ENCODE measurements at regions not wholly inside any gene's neighbourhood (a gene's known extent, or its start where the extent isn't known, plus 50 kb on each side); places are given as distances from the start of the nearest gene placed in this dataset.
"Not testable (repeated sequence)": the region's sequence is repeated elsewhere in the genome, so short reads cannot be mapped to it uniquely, and the experiment has no call there.

DNA sequence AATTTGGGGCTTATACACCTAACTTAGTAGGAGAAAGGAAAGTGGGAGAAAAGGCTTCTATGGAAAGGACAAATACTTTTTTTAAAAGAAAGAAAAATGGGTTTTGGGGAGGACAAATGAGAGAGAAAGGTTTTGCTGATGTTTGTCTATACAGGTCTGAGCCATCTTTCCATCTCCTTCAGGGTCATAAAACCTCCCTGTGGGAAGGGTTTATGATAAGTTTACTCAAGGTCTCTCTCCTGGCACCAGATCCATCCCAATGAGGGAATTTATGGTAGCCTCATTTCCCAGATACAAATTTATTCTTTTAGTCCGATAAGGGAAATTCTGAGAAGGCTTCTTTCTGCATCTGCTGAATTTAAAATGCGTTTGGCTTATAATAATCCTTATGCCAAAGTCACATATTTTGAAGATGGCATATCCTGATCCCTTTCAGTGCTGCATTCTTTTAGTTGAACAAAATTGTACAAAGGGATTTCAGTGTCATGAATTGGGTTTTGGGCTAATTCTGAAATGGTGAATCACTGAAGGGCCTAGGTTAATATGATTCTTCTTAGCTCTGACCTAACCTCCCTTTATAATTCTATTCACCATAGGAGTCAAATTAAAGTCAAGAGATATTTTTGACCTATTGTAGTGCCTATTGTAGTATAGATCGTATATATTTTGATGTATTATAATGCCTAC is 173.5 kb upstream of the DYRK2 start:
- DNase-seq (ENCODE audit: low read depth, low spot score) = no peak
- in situ Hi-C loops (cut with HindIII; ENCODE audit: low pct_unique_long_range_greater_than_20kb, low sequenced_read_pairs) = no loop called here

DNA sequence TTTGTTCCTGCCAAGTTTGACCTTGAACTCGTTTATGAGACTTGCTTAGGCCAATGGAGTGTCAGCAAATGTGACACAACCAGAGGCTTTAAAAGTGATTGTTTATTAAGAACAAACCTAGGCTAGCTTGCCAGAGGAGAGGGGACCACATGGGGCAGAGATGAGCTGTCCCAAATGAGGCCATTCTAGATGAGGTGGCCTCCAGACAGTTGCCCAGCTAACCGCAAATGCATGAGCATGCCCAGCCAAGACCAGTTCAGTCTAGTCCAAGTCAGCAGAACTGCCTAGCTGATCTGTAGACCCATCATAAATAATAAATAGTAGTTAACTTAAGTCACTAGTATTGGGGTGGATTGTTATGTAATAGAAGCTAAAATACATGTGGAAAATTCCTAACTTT is 172.8 kb upstream of the DYRK2 start:
- in situ Hi-C loops (cut with HindIII; ENCODE audit: low pct_unique_long_range_greater_than_20kb, low sequenced_read_pairs) = no loop called here
- no peak for DNase-seq (ENCODE audit: low read depth, low spot score)

DNA sequence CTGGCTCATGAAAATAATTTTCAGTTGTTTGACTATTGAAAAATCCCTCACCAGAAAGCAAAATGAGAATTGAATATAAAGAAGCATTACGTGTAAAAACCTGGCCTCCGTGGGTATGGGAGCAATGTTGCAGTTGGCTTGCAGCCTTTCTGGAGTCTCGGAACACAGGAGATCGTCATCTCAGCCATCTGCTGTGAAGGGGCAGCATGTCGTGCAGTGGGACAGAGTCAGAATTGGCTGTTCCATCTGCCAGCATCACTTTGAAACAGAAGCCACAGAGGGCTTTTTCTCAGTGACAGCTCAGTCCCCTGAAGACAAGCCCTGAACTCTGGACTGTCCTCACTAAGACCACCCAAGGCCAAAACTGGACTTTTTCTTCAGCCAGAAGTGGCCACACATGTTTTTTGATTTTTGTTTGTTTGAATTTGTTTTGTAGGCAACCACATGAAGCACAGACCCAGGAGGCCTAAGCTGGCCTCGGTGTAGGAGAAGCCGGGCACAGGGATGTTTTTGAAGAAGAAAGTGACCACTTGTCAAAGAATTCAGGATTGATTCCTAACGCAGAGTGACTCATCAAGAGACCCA is 170.8 kb upstream of the DYRK2 start:
- in situ Hi-C loops (cut with HindIII; ENCODE audit: low pct_unique_long_range_greater_than_20kb, low sequenced_read_pairs) = no loop called here
- no peak for DNase-seq (ENCODE audit: low read depth, low spot score)

DNA sequence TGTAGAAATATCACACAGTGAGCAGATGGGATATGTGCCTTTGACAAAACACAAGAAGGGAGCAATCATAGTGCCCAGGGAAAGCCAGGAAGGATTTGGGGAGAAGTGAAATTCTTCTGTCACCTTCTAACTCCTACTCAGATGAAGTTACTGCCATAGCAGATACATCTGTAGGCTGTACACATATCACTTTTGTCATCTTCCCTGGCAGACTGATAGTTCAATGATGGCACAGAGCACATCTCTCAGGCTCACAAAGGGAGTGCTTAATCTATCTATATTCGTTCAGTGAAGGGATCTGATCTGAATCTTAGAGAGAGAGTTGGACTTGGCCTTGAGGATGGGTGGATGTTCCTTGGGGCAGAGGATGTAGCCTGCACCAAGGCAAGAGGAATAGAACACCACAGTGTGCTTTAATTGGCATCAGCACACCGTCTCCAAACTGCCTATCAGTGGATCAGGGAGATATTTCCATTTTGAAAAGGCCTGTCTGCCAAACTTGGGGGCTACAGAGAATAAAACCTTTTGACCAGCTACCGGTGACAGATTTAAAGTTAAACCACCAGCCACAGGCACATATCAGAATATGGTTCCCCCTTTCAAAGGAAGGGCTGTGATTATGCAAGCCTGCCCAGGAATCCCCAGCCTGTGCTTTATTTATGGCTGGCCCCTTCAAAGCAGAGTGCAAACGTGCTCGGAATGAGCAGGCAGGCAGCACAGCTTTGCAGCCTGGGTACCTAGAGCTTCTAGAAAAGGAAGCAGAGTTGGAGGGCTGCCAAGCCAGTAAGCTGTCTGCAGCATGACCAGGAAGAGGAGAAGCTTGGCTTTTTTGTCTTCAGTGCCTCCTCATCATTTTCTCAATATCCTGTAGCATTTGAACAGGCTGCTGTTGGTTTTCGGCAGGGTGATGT is 165.5 kb upstream of the DYRK2 start:
- DNase-seq (ENCODE audit: low read depth, low spot score) = peak; percentile 27

DNA sequence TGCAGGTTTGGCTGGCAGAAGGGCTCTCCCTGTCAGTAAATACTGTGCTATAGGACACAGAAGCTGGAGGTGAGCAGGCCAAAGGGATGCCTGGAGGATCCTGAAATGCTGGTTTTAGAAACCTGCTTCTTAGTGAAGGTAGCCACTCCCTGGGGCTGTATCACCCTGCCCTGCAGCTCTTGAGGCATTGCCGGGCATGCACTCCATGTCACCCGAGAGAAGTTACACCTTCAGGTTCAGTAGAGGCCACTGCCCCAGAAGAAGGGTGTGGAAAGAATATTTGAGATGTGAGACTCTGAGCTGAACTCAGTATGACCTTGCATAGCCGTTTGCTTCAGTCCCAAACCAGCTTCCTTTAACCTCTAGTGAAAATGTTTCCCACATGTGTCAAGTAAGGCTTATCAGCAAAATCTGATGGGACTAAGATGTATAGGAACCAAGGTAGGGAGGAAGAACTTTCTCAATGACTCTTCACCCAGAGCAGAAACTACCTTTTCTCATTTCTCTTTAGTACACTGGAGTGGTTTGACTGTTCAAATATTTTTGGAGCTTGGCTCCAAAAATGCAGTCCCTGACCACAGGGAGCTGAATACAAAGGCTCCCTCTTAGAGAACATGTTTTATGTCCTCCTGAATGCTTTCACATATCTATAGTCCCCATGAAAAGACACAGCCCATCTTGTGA is 164.5 kb upstream of the DYRK2 start:
- no peak for DNase-seq (ENCODE audit: low read depth, low spot score)
- in situ Hi-C loops (cut with HindIII; ENCODE audit: low pct_unique_long_range_greater_than_20kb, low sequenced_read_pairs) = no loop called here

More for the DNA sequence above, 165.5 kb upstream of the DYRK2 start:
- in situ Hi-C loops (cut with HindIII; ENCODE audit: low pct_unique_long_range_greater_than_20kb, low sequenced_read_pairs) = no loop called here

DNA sequence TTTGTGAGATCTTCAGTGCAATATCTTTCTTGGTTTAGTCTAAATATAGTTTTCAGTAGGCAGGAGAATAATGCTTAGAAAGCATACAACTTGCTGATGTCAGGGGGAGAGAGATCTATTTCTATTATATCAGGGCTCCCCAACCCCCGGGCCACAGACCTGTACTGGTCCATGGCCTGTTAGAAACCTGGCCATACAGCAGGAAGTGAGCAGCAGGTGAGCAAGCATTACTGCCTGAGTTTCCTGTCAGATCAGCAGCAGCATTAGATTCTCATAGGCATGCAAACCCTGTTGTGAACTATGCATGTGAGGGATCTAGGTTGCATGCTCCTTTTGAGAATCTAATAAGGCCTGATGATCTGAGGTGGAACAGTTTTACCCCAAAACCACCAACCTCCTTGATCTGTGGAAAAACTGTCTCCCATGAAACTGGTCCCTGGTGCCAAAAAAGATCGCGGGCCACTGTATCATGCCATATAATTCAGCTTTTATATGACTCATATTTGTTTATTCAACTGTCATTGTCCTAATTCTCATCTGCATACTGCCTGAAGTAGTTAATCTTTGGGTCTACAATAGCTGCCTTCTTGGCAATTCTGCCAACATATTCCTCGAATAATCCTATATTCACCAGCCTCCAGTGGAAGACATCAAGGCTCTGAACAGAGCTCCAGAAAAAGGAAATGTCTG is 163.6 kb upstream of the DYRK2 start:
- no peak for DNase-seq (ENCODE audit: low read depth, low spot score)
- in situ Hi-C loops (cut with HindIII; ENCODE audit: low pct_unique_long_range_greater_than_20kb, low sequenced_read_pairs) = no loop called here

DNA sequence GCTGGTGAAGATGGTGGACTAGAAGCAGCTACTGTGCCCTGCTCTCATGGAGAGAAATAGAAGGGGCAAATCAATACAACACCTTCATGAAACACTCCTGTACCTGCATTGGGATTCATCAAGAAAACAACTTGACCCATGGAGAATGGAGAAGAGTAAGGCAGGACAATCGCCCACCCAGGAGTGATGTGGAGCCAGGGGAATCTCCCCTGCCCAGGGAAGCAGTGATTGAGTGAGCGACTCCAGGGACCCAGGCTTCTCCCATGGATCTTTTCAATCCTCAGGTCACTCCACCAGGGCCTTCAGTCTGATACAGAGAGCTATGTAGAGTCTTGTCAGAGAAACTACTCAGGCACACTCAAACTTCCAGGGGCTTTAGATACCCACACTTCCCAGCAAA is 161.9 kb upstream of the DYRK2 start:
- no peak for DNase-seq (ENCODE audit: low read depth, low spot score)
- in situ Hi-C loops (cut with HindIII; ENCODE audit: low pct_unique_long_range_greater_than_20kb, low sequenced_read_pairs) = no loop called here

DNA sequence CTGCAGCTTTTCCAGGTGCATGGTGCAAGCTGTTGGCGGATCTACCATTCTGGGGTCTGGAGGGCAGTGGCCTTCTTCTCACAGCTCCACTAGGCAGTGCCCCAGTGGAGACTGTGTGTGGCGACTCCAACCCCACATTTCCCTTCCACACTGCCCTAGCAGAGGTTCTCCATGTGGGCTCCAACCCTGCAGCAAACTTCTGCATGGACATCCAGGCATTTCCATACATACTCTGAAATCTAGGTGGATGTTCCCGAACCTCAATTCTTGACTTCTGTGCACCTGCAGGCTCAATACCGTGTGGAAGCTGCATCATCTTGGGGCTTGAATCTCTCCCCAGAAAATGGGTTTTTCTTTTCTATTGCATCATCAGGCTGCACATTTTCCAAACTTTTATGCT is 160.2 kb upstream of the DYRK2 start:
- DNase-seq (ENCODE audit: low read depth, low spot score); in situ Hi-C loops (cut with HindIII; ENCODE audit: low pct_unique_long_range_greater_than_20kb, low sequenced_read_pairs): not testable (repeated sequence)

DNA sequence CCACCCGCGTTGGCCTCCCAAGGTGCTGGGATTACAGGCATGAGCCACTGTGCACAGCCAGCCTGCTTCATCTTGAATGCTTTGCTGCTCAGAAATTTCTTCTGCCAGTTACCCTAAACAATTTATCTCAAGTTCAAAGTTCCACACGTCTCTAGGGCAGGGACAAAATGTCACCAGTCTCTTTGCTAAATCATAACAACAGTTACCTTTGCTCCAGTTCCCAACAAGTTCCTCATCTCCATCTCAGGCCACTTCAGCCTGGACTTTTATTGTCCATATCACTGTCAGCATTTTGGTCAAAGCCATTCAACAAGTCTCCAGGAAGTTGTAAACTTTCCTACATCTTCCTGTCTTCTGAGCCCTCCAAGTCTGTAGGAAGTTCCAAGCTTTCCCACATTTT is 159.5 kb upstream of the DYRK2 start:
- in situ Hi-C loops (cut with HindIII; ENCODE audit: low pct_unique_long_range_greater_than_20kb, low sequenced_read_pairs) = no loop called here
- no peak for DNase-seq (ENCODE audit: low read depth, low spot score)

DNA sequence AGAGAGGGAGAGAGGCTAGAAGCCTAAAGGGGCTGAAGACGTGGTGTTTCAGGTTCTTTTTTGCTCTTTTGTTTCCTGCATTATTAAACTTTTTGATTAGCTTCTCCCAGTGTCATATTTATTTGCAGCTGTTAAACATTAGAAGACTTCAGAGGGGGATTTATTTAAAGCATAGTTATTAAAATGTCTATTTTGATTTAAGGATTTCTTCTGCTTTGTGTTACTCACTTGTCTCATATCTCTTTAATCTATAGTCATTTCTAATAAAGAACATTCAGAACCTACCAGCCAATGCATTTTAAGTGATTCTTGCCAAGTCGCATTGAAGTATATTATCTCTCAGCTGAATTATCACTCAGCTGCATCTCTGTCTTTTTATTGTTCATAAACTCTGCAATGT is 152.0 kb upstream of the DYRK2 start:
- DNase-seq (ENCODE audit: low read depth, low spot score) = no peak
- in situ Hi-C loops (cut with HindIII; ENCODE audit: low pct_unique_long_range_greater_than_20kb, low sequenced_read_pairs) = no loop called here

DNA sequence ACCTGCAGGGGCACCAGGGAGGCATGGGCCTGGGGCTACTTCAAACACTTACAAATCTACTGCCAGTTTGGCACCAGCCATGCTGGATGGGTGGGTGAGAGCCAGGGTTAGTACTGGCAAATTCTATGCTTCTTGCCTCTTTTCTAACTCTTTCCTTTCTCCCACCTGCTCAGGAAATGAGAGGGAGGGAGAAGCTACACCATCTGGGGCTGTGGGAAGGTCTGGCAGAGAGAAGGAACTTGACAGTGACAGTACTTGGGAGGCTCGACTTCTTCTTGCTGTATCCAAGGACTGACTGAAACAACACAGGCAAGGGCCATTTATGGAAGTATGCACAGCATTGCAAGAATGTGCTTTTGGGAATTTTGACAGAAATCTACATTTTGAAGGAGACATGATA is 149.6 kb upstream of the DYRK2 start:
- in situ Hi-C loops (cut with HindIII; ENCODE audit: low pct_unique_long_range_greater_than_20kb, low sequenced_read_pairs) = no loop called here
- DNase-seq (ENCODE audit: low read depth, low spot score) = no peak

DNA sequence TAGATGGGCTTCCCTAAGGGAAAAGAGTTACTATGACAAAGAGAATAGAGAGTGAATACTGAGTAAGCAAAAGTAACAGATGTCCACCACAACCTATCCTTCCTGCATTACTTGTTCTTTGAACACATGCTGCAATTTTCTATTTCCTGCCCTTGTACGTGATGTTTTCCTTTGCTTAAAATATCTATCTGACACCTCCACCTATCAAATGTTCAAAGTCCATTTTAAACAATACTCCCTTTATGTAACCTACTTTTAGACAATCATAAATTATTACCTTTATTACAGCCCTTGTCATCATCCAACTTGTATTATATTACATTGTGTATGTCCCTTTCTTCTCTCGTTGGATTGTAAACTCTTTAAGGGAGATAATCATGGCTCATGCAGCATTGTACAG is 147.2 kb upstream of the DYRK2 start:
- DNase-seq (ENCODE audit: low read depth, low spot score) = no peak
- in situ Hi-C loops (cut with HindIII; ENCODE audit: low pct_unique_long_range_greater_than_20kb, low sequenced_read_pairs) = no loop called here

DNA sequence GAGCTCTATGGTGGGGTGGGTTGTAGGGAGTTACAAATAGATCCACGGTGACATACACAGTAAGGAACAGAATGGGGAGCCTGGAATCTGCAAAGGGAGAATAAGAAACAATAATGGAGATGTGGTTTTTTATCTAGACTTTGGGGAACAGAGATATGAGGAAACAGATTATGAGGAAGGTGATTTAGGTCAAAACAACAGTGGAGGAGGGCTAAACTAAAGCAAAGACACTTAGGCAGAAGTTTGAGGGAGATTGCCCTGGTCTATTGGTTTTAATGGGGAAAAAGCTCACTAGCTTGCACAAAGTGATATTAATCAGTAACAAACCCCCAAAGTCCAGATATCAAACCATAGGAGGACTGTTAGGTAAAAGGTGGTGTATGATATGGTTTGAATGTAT is 144.5 kb upstream of the DYRK2 start:
- in situ Hi-C loops (cut with HindIII; ENCODE audit: low pct_unique_long_range_greater_than_20kb, low sequenced_read_pairs) = no loop called here

DNA sequence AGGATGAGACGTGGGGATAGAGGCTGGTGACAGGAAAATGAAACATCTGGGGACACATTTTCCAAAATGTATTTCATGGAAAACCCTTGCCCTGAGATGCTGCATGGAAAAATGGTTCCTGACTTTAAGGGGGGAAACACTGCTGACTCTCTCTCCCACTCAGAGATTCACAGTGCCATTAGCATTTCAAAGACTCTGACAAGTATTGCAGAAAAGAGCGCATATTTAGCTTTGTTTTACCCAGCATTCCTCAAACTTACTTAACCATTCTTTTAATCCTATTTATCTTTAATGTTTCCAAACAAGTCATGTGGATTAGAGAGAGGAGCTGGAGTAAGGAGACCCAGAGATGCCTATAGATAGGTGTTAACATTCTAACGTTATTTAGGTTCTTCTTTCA is 141.8 kb upstream of the DYRK2 start:
- no peak for DNase-seq (ENCODE audit: low read depth, low spot score)
- in situ Hi-C loops (cut with HindIII; ENCODE audit: low pct_unique_long_range_greater_than_20kb, low sequenced_read_pairs) = no loop called here

More for the DNA sequence above, 144.5 kb upstream of the DYRK2 start:
- no peak for DNase-seq (ENCODE audit: low read depth, low spot score)

DNA sequence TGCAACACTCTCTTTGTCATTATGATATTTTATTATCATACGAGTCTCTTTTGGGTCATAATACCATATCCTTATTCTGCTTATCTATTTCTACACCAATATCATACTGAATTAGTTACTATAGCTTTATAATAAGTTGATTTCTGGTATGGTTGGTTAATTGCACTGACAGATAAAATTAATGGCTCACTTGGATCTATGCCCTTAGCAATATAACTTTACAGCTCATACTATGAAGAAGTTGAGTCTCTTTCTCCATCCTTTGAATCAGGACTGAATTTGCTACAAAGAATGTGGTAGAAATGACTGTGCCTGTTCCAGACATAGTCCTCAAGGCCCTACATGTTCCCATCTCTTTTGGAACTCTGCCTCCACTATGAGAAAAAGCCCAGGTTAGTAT is 139.7 kb upstream of the DYRK2 start:
- no peak for DNase-seq (ENCODE audit: low read depth, low spot score)
- in situ Hi-C loops (cut with HindIII; ENCODE audit: low pct_unique_long_range_greater_than_20kb, low sequenced_read_pairs) = no loop called here

DNA sequence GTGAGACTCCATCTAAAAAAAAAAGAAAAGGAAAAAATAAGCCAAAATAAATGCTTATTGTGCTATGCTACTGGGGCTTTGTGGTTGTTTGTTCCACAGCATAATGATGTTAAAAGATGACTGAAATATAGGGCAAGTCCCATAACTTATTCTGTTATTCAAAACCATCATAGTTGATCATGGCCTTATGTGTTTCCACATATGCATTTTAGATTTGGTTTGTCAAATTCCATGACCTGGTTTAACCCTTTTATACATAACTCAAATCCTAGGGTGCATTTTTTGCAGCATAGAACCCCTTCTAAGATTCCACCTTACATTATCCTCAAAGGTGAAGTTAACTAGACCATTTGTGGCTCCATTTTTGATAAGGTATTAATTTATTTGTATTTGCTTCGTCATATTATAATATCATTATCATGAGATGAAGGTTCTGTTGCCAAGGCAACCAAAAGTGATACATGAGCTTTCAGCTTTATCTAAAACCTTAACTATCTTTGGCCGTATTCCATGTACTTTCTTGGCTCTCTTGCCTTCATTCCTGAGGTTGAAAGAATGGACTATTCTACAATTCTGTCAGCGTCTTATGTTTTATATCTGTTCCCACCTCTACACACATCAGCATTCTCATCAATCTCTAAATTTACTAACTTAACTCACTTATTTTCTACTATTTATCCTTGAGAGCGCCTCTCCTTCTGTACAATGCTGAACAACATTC is 138.7 kb upstream of the DYRK2 start:
- in situ Hi-C loops (cut with HindIII; ENCODE audit: low pct_unique_long_range_greater_than_20kb, low sequenced_read_pairs) = no loop called here
- no peak for DNase-seq (ENCODE audit: low read depth, low spot score)

DNA sequence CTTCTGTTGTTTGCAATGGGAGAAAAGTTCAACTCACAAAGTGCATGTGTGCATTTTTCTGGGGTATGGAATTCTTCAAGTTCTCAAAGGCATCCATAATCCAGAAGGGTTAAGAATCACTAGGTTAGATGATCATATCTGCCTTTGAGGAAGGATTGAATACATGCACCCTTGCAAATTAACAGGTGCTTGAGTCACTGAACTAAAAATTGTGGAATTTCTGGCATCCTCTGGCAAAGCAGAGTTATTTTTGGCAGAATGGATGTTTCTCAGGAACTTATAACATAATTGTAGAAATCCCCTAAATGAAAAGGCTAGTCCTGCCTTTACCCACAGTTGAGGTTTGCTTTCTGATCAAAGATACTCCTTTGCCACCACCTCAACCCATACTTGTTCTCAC is 136.5 kb upstream of the DYRK2 start:
- no peak for DNase-seq (ENCODE audit: low read depth, low spot score)

More for the DNA sequence above, 136.5 kb upstream of the DYRK2 start:
- in situ Hi-C loops (cut with HindIII; ENCODE audit: low pct_unique_long_range_greater_than_20kb, low sequenced_read_pairs) = no loop called here

Measured in SK-MEL-5 (cell line).